ENCODE measurements at regions not wholly inside any gene's neighbourhood (a gene's known extent, or its start where the extent isn't known, plus 50 kb on each side); places are given as distances from the start of the nearest gene placed in this dataset.

DNA sequence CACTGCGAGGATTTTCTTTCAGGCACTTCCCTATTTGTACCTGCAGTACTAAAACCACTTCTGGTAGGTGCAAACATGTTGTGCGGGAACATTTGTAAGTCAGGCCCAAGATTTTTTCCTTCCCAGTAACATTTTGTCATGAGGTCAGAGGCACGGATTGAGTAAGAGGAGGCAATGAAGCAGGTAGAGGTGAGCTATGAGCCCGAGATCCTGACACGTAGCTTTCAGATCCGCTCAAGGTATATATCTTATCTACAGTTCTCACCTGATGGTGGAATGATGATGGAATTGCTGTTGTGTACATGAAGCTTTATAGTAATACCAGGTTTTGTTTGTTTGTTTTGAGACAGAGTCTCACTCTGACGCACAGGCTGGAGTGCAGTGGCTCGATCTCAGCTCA, 497.5 kb downstream of the NR2F2 start:
- TF ChIP-seq, protein P1, sequence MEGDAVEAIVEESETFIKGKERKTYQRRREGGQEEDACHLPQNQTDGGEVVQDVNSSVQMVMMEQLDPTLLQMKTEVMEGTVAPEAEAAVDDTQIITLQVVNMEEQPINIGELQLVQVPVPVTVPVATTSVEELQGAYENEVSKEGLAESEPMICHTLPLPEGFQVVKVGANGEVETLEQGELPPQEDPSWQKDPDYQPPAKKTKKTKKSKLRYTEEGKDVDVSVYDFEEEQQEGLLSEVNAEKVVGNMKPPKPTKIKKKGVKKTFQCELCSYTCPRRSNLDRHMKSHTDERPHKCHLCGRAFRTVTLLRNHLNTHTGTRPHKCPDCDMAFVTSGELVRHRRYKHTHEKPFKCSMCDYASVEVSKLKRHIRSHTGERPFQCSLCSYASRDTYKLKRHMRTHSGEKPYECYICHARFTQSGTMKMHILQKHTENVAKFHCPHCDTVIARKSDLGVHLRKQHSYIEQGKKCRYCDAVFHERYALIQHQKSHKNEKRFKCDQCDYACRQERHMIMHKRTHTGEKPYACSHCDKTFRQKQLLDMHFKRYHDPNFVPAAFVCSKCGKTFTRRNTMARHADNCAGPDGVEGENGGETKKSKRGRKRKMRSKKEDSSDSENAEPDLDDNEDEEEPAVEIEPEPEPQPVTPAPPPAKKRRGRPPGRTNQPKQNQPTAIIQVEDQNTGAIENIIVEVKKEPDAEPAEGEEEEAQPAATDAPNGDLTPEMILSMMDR (conservative IDR thresholded peaks at IDR 0.05 in 1 of 2, IDR thresholded peaks at IDR 0.05 in 1 of 2; ENCODE audit: low read depth in 1 of 2, low read length in 2 of 2) = no peak
- no peak for TF ChIP-seq EZH2 (IDR thresholded peaks at IDR 0.05; ENCODE audit: low read length, missing control alignments)
- no peaks in the 10 kb centered on the region for H3K4me1 ChIP-seq (ENCODE audit: control insufficient read depth, extremely low read depth, insufficient read depth, low read length)
- DNase-seq (ENCODE audit: low read depth in 2 of 2) = no peak
- H3K27ac ChIP-seq (ENCODE audit: insufficient read depth, low read length) = no peak overlapping the region
- H3K9ac ChIP-seq (ENCODE audit: insufficient read depth, low read length) = no peak overlapping the region
- H2AFZ ChIP-seq (ENCODE audit: low read length) = no peak overlapping the region
- no peaks in the 10 kb centered on the region for H4K20me1 ChIP-seq (ENCODE audit: control insufficient read depth, extremely low read depth, insufficient read depth, low read length)
- H3K4me2 ChIP-seq (ENCODE audit: extremely low read depth, insufficient read depth, low read length) = no peak overlapping the region
- no peaks in the 10 kb centered on the region for H3K9me3 ChIP-seq (ENCODE audit: control insufficient read depth, insufficient read depth, low read depth, low read length)
- no peaks in the 10 kb centered on the region for H3K79me2 ChIP-seq (ENCODE audit: control insufficient read depth, insufficient read depth, low read length)
- H3K27me3 ChIP-seq (ENCODE audit: control insufficient read depth, insufficient read depth, low read length) = no peaks in the 10 kb centered on the region
- no peak overlapping the region for H3K4me3 ChIP-seq (replicated peaks in 1 of 4; ENCODE audit: control extremely low read depth in 1 of 4, insufficient read depth in 1 of 4, low read depth in 3 of 4, low read length in 4 of 4)
- H3K36me3 ChIP-seq (ENCODE audit: control insufficient read depth, insufficient read depth, low read length) = no peaks in the 10 kb centered on the region

DNA sequence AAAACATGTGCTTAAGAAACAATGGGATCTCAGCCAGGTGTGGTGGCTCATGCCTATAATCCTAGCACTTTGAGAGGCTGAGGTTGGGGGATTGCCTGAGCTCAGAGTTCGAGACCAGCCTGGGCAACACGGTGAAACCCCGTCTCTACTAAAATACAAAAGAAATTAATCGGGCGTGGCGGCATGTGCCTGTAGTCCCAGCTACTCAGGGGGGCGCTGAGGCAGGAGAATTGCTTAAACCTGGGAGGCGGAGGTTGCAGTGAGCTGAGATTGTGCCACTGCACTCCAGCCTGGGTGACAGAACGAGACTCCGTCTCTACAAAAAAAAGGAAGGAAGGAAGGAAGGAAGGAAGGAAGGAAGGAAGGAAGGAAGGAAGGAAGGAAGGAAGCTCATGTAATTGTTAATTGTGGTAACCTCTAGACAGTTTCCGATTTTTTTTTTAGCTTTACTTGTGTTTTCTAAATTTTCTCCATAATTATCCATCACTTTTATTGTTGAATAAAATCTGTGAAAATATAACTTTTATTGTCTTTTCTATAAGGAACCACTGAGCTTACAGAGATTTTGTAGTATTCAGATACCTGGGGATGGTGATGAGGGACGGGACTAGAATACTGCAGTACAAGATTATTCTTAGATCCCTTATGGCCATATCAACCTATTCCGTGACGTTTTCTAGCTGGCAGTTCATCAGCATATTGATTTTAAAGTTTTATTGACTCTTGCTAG, 506.9 kb downstream of the NR2F2 start:
- DNase-seq (ENCODE audit: low read depth in 2 of 2) = no peak
- H3K36me3 ChIP-seq (ENCODE audit: control insufficient read depth, insufficient read depth, low read length) = no peaks in the 10 kb centered on the region
- H3K4me3 ChIP-seq (replicated peaks in 1 of 4; ENCODE audit: control extremely low read depth in 1 of 4, insufficient read depth in 1 of 4, low read depth in 3 of 4, low read length in 4 of 4) = no peak overlapping the region
- H3K27me3 ChIP-seq (ENCODE audit: control insufficient read depth, insufficient read depth, low read length) = no peaks in the 10 kb centered on the region
- no peaks in the 10 kb centered on the region for H3K79me2 ChIP-seq (ENCODE audit: control insufficient read depth, insufficient read depth, low read length)
- H2AFZ ChIP-seq (ENCODE audit: low read length) = no peak overlapping the region
- no peak overlapping the region for H3K4me2 ChIP-seq (ENCODE audit: extremely low read depth, insufficient read depth, low read length)
- H4K20me1 ChIP-seq (ENCODE audit: control insufficient read depth, extremely low read depth, insufficient read depth, low read length) = no peaks in the 10 kb centered on the region
- H3K27ac ChIP-seq (ENCODE audit: insufficient read depth, low read length) = no peak overlapping the region
- no peaks in the 10 kb centered on the region for H3K4me1 ChIP-seq (ENCODE audit: control insufficient read depth, extremely low read depth, insufficient read depth, low read length)
- TF ChIP-seq, protein P1 (conservative IDR thresholded peaks at IDR 0.05 in 1 of 2, IDR thresholded peaks at IDR 0.05 in 1 of 2; ENCODE audit: low read depth in 1 of 2, low read length in 2 of 2) = no peak
- no peak for TF ChIP-seq EZH2 (IDR thresholded peaks at IDR 0.05; ENCODE audit: low read length, missing control alignments)
- no peaks in the 10 kb centered on the region for H3K9me3 ChIP-seq (ENCODE audit: control insufficient read depth, insufficient read depth, low read depth, low read length)
- no peak overlapping the region for H3K9ac ChIP-seq (ENCODE audit: insufficient read depth, low read length)

DNA sequence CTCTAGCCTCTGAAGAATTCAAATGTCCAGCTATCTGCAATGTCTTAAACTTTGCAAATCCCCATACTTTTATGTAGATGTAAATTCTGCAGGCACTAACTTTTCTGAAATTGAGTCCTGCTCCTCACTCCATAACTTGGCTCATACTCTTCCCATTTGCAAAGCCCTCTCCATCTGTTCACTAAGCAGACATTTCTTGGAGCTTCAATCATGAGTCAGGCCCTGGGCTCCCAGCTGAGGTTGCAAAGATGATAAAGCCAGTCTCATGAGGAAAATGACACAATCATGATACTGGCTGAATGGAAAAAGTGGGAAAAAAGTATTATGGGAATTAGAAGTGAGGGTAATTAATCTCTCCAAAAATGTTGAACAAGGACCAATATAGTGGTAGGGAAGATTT, 507.6 kb downstream of the NR2F2 start:
- Histone ChIP-seq H2AFZ (ENCODE audit: low read length) (no peak overlapping the region), H3K79me2 (ENCODE audit: control insufficient read depth, insufficient read depth, low read length) (no peaks in the 10 kb centered on the region), H3K4me3 (replicated peaks in 1 of 4; ENCODE audit: control extremely low read depth in 1 of 4, insufficient read depth in 1 of 4, low read depth in 3 of 4, low read length in 4 of 4) (no peak overlapping the region), H3K9ac (ENCODE audit: insufficient read depth, low read length) (no peak overlapping the region), H3K27me3 (ENCODE audit: control insufficient read depth, insufficient read depth, low read length) (no peaks in the 10 kb centered on the region), H3K27ac (ENCODE audit: insufficient read depth, low read length) (no peak overlapping the region), H3K9me3 (ENCODE audit: control insufficient read depth, insufficient read depth, low read depth, low read length) (no peaks in the 10 kb centered on the region), H3K36me3 (ENCODE audit: control insufficient read depth, insufficient read depth, low read length) (no peaks in the 10 kb centered on the region), H3K4me2 (ENCODE audit: extremely low read depth, insufficient read depth, low read length) (no peak overlapping the region), H4K20me1 (ENCODE audit: control insufficient read depth, extremely low read depth, insufficient read depth, low read length) (no peaks in the 10 kb centered on the region), H3K4me1 (ENCODE audit: control insufficient read depth, extremely low read depth, insufficient read depth, low read length) (no peaks in the 10 kb centered on the region)
- DNase-seq (ENCODE audit: low read depth in 2 of 2) = peak; percentile 7 to 54
- TF ChIP-seq, protein P1 (conservative IDR thresholded peaks at IDR 0.05 in 1 of 2, IDR thresholded peaks at IDR 0.05 in 1 of 2; ENCODE audit: low read depth in 1 of 2, low read length in 2 of 2) = no peak
- TF ChIP-seq EZH2 (IDR thresholded peaks at IDR 0.05; ENCODE audit: low read length, missing control alignments) = no peak

Measured in fibroblast of lung (primary cell).